Kidney capillary endothelial cell (primary cell): ENCODE measurements at regions not wholly inside any gene's neighbourhood (a gene's known extent, or its start where the extent isn't known, plus 50 kb on each side); places are given as distances from the start of the nearest gene placed in this dataset.
A peak's percentile ranks its signal among the peaks of the same experiment; 100 is the strongest.
"Not testable (repeated sequence)": the region's sequence is repeated elsewhere in the genome, so short reads cannot be mapped to it uniquely, and the experiment has no call there.

Experiments used
- DNase-seq: peaks from one replicate; pipeline ENCODE4 v3.0.0-alpha.2; 2018; ENCODE audit warnings: low spot score

- DNase-seq: no peak
Measured at GRCh38 chr9:134530724-134531123, 110.9 kb upstream of the COL5A1 start.

- DNase-seq: no peak
Measured at GRCh38 chr9:134531220-134531970, 110.2 kb upstream of the COL5A1 start.

- no peak for DNase-seq
Measured at GRCh38 chr9:134532084-134532483, 109.5 kb upstream of the COL5A1 start.

GRCh38 chr9:134532661-134533060 is 108.9 kb upstream of the COL5A1 start:
- DNase-seq: not testable (repeated sequence)

- no peak for DNase-seq
Measured at GRCh38 chr9:134533850-134534588, 107.6 kb upstream of the COL5A1 start.

GRCh38 chr9:134534661-134535080 is 106.9 kb upstream of the COL5A1 start:
- no peak for DNase-seq

- no peak for DNase-seq
Measured at GRCh38 chr9:134535171-134535570, 106.4 kb upstream of the COL5A1 start.

GRCh38 chr9:134536101-134536900 is 105.3 kb upstream of the COL5A1 start:
- no peak for DNase-seq

GRCh38 chr9:134536931-134537330 is 104.7 kb upstream of the COL5A1 start:
- DNase-seq: no peak

- no peak for DNase-seq
Measured at GRCh38 chr9:134537951-134538641, 103.5 kb upstream of the COL5A1 start.

- no peak for DNase-seq
Measured at GRCh38 chr9:134538856-134539566, 102.6 kb upstream of the COL5A1 start.

GRCh38 chr9:134539586-134540194 is 101.9 kb upstream of the COL5A1 start:
- no peak for DNase-seq

- DNase-seq: no peak
Measured at GRCh38 chr9:134540276-134541096, 101.1 kb upstream of the COL5A1 start.

GRCh38 chr9:134541097-134541747 is 100.4 kb upstream of the COL5A1 start:
- no peak for DNase-seq

GRCh38 chr9:134544388-134545214 is 97.0 kb upstream of the COL5A1 start:
- DNase-seq: peak; percentile 15

GRCh38 chr9:134545215-134545542 is 96.4 kb upstream of the COL5A1 start:
- no peak for DNase-seq

- no peak for DNase-seq
Measured at GRCh38 chr9:134545543-134546245, 95.9 kb upstream of the COL5A1 start.

- no peak for DNase-seq
Measured at GRCh38 chr9:134546246-134546731, 95.3 kb upstream of the COL5A1 start.
